ENCODE measurements at regions not wholly inside any gene's neighbourhood (a gene's known extent, or its start where the extent isn't known, plus 50 kb on each side); places are given as distances from the start of the nearest gene placed in this dataset.
"Not testable (repeated sequence)": the region's sequence is repeated elsewhere in the genome, so short reads cannot be mapped to it uniquely, and the experiment has no call there.

GRCh38 chr7:123323689-123324088, 123.9 kb upstream of the SLC13A1 start:
- ATAC-seq: no peak
- no peak for DNase-seq

- not testable (repeated sequence) for ATAC-seq, DNase-seq
These were observed 121.8 kb upstream of the SLC13A1 start for GRCh38 chr7:123321578-123321977.

- no peak for ATAC-seq
- DNase-seq: no peak
These were observed 120.1 kb upstream of the SLC13A1 start for GRCh38 chr7:123319911-123320310.

- DNase-seq (no peak), ATAC-seq (no peak)
These were observed 115.1 kb upstream of the SLC13A1 start for GRCh38 chr7:123314886-123315285.

- no peak for DNase-seq
- ATAC-seq: no peak
These were observed 108.6 kb upstream of the SLC13A1 start for GRCh38 chr7:123308254-123308951.

- no peak for DNase-seq
- ATAC-seq: no peak
These were observed 106.1 kb upstream of the SLC13A1 start for GRCh38 chr7:123305840-123306375.

- DNase-seq: no peak
These were observed 104.2 kb upstream of the SLC13A1 start for GRCh38 chr7:123303926-123304325.

GRCh38 chr7:123296965-123297364, 97.2 kb upstream of the SLC13A1 start:
- no peak for DNase-seq
- ATAC-seq: no peak

More at GRCh38 chr7:123303926-123304325, 104.2 kb upstream of the SLC13A1 start:
- ATAC-seq: no peak

- DNase-seq (no peak), ATAC-seq (no peak)
These were observed 93.9 kb upstream of the SLC13A1 start for GRCh38 chr7:123293710-123294109.

GRCh38 chr7:123292227-123292626, 92.5 kb upstream of the SLC13A1 start:
- no peak for ATAC-seq
- no peak for DNase-seq

- DNase-seq: no peak
- no peak for ATAC-seq
These were observed 89.4 kb upstream of the SLC13A1 start for GRCh38 chr7:123289200-123289599.

- DNase-seq (no peak), ATAC-seq (no peak)
These were observed 85.4 kb upstream of the SLC13A1 start for GRCh38 chr7:123285076-123285700.

GRCh38 chr7:123283373-123283772, 83.6 kb upstream of the SLC13A1 start:
- no peak for DNase-seq
- ATAC-seq: no peak

GRCh38 chr7:123282181-123282580, 82.4 kb upstream of the SLC13A1 start:
- DNase-seq: no peak
- ATAC-seq: no peak

GRCh38 chr7:123279949-123280348, 80.2 kb upstream of the SLC13A1 start:
- ATAC-seq: no peak
- no peak for DNase-seq

GRCh38 chr7:123275036-123275753, 75.4 kb upstream of the SLC13A1 start:
- DNase-seq (no peak), ATAC-seq (no peak)

- DNase-seq (no peak), ATAC-seq (no peak)
These were observed 73.4 kb upstream of the SLC13A1 start for GRCh38 chr7:123273185-123273584.

- no peak for ATAC-seq
- DNase-seq: no peak
These were observed 72.1 kb upstream of the SLC13A1 start for GRCh38 chr7:123271856-123272255.

- no peak for DNase-seq
- ATAC-seq: no peak
These were observed 71.5 kb upstream of the SLC13A1 start for GRCh38 chr7:123271231-123271630.

GRCh38 chr7:123270570-123270969, 70.8 kb upstream of the SLC13A1 start:
- no peak for ATAC-seq
- DNase-seq: no peak

- ATAC-seq: no peak
These were observed 66.1 kb upstream of the SLC13A1 start for GRCh38 chr7:123265853-123266252.

GRCh38 chr7:123264820-123265219, 65.1 kb upstream of the SLC13A1 start:
- ATAC-seq, DNase-seq: not testable (repeated sequence)

More at GRCh38 chr7:123265853-123266252, 66.1 kb upstream of the SLC13A1 start:
- no peak for DNase-seq

GRCh38 chr7:123260428-123260960, 60.7 kb upstream of the SLC13A1 start:
- ATAC-seq: no peak
- DNase-seq: no peak
